ENCODE measurements at regions not wholly inside any gene's neighbourhood (a gene's known extent, or its start where the extent isn't known, plus 50 kb on each side); places are given as distances from the start of the nearest gene placed in this dataset.

- TF ChIP-seq ESRRA (CRISPR knock-in tag; IDR thresholded peaks at IDR 0.05; ENCODE audit: borderline replicate concordance) (no peak), CTCF (IDR thresholded peaks at IDR 0.05) (no peak), FOXK1 (CRISPR knock-in tag; IDR thresholded peaks at IDR 0.05) (no peak), MAX (CRISPR knock-in tag; IDR thresholded peaks at IDR 0.05) (no peak), E2F4 (CRISPR knock-in tag; IDR thresholded peaks at IDR 0.05; ENCODE audit: borderline replicate concordance, low read depth) (no peak), FOXJ3 (CRISPR knock-in tag; IDR thresholded peaks at IDR 0.05; ENCODE audit: borderline replicate concordance) (no peak), ZMAT4 (CRISPR knock-in tag; IDR thresholded peaks at IDR 0.05) (no peak), ZNF671 (CRISPR knock-in tag; IDR thresholded peaks at IDR 0.05) (no peak), ZBTB43 (CRISPR knock-in tag; IDR thresholded peaks at IDR 0.05) (no peak), STAT6 (CRISPR knock-in tag; conservative IDR thresholded peaks at IDR 0.05; ENCODE audit: low read depth) (no peak), ZNF281 (CRISPR knock-in tag; IDR thresholded peaks at IDR 0.05) (no peak)
Measured at GRCh38 chr2:162945785-162946184, 107.2 kb upstream of the KCNH7 start.

Measured in WTC11 (cell line).